Mesothelial cell of epicardium (in vitro differentiated cells): ENCODE measurements at regions not wholly inside any gene's neighbourhood (a gene's known extent, or its start where the extent isn't known, plus 50 kb on each side); places are given as distances from the start of the nearest gene placed in this dataset.

ENCODE experiments used
- DNase-seq, 2 experiments: peaks; one replicate each; pipeline ENCODE4 v3.0.0; 2021; ENCODE audit warnings: low spot score in 2 of 2; ENCODE audit not compliant: unreplicated experiment in 2 of 2
- H3K27ac Mint-ChIP-seq: 2 replicates; pipeline ENCODE4 v1.8.0; 2021; ENCODE audit warnings: mixed read lengths
- H3K27me3 Mint-ChIP-seq: 2 replicates; pipeline ENCODE4 v1.8.0; 2021; ENCODE audit warnings: low read depth, mixed read lengths
- H3K36me3 Mint-ChIP-seq: 2 replicates; pipeline ENCODE4 v1.8.0; 2021; ENCODE audit warnings: mixed read lengths
- H3K4me1 Mint-ChIP-seq: 2 replicates; pipeline ENCODE4 v1.8.0; 2021; ENCODE audit warnings: mixed read lengths
- H3K4me3 Mint-ChIP-seq: 2 replicates; pipeline ENCODE4 v1.8.0; 2021; ENCODE audit warnings: mild to moderate bottlenecking, moderate library complexity, mixed read lengths
- H3K9me3 Mint-ChIP-seq: 2 replicates; pipeline ENCODE4 v1.8.0; 2021; ENCODE audit warnings: mixed read lengths
- CTCF ChIP-seq: fragments of 200-600 bp; sonication (generic); IDR thresholded peaks from one replicate; pipeline ENCODE4 v1.5.0; 2021; ENCODE audit warnings: antibody characterized with exemption; ENCODE audit not compliant: unreplicated experiment

- H3K9me3 Mint-ChIP-seq, result peaks cover 3% of the 10 kb centered on the region
- no peaks in the 10 kb centered on the region for H3K36me3 Mint-ChIP-seq
- H3K27me3 Mint-ChIP-seq, result peaks cover 93% of the 10 kb centered on the region
- peaks cover 31% of the 10 kb centered on the region for H3K4me1 Mint-ChIP-seq
- no peak for DNase-seq
- H3K27ac Mint-ChIP-seq, result no peak overlapping the region
- no peak for TF ChIP-seq CTCF
- no peak overlapping the region for H3K4me3 Mint-ChIP-seq
These were observed 119.7 kb upstream of the TMCC3 start for GRCh38 chr12:94769776-94770759.

DNA sequence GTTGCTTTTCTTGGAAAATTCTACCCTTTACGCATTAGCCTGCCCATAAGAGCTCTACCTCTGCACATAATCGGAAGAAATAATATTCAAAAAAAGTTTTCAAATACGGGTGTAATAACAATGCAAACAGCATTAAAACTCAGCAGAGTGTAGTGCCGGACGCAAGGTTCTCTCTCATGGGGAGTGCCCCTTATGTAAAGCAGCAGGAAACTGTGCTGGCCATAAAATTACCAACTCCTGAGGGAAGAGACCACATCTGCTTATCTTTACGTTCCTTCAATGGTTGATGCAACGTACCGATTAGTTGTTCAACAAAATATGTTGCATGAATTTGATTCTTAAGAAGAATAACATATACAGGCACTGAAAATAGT, 118.7 kb upstream of the TMCC3 start:
- H3K4me1 Mint-ChIP-seq, result peaks cover 31% of the 10 kb centered on the region
- H3K27ac Mint-ChIP-seq, result no peak overlapping the region
- H3K9me3 Mint-ChIP-seq, result no peaks in the 10 kb centered on the region
- TF ChIP-seq CTCF, result no peak
- no peak for DNase-seq
- H3K4me3 Mint-ChIP-seq, result no peak overlapping the region
- H3K27me3 Mint-ChIP-seq, result peaks cover 91% of the 10 kb centered on the region
- H3K36me3 Mint-ChIP-seq, result no peaks in the 10 kb centered on the region

DNA sequence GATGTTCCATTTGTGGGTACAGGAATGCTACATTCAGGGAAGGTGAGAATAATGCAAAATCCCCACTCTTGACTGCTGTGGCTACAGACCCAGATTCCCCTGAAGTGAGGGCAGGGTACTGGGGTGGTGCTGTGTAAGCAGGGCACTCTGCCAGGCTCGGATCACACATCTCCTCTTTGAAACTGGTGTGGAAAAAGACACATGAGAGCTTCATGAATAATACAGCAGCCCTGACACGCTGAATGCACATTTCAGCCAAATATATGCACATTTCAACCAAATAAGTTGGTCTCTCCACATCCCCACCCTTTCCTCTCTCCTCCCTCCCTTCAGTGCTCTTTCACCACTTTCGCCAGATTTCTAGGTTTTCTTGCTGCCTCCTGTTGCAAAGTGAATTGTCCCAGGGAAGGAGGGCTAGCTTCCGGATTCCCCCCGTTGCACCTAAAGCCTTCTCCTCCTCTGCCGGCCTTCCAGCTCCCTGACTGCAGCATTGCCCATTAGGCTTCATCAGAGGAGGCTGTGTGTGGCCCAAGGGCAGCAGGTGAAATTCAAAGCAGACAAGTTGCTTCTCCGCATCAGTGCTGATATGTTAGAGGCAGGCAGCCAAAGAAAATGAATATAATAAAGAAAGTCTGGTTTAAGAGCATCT, 118.2 kb upstream of the TMCC3 start:
- Mint-ChIP-seq H3K27me3 (peaks cover 86% of the 10 kb centered on the region), H3K9me3 (no peaks in the 10 kb centered on the region), H3K4me3 (no peak overlapping the region), H3K4me1 (peaks cover 32% of the 10 kb centered on the region), H3K36me3 (no peaks in the 10 kb centered on the region), H3K27ac (no peak overlapping the region)
- no peak for DNase-seq
- no peak for TF ChIP-seq CTCF

- peaks cover 81% of the 10 kb centered on the region for H3K27me3 Mint-ChIP-seq
- H3K9me3 Mint-ChIP-seq, result no peaks in the 10 kb centered on the region
- H3K4me1 Mint-ChIP-seq, result peaks cover 37% of the 10 kb centered on the region
- no peaks in the 10 kb centered on the region for H3K36me3 Mint-ChIP-seq
- DNase-seq, result no peak
- no peak overlapping the region for H3K4me3 Mint-ChIP-seq
- no peak for TF ChIP-seq CTCF
- peak overlapping the region; percentile 22 for H3K27ac Mint-ChIP-seq
These were observed 117.6 kb upstream of the TMCC3 start for GRCh38 chr12:94767956-94768355.

DNA sequence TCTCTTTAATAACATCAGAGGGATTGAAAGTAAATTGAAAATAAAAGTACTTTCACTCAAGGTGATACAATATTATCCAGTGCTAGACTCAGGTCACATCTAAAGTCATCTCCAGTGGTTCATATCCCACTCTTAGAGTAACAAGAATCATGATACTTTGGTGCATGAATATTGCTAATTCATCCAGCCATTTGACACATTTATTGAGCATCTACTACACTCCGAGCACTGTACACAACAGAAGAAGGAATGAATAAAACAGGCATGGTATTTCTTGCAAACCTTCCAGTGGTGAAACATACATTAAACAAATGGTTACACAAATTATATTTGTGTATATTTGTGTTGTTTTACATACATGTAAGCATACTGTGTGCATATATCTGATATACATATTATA, 116.0 kb upstream of the TMCC3 start:
- H3K27ac Mint-ChIP-seq, result no peak overlapping the region
- H3K36me3 Mint-ChIP-seq, result no peaks in the 10 kb centered on the region
- peaks cover 37% of the 10 kb centered on the region for H3K4me1 Mint-ChIP-seq
- no peaks in the 10 kb centered on the region for H3K9me3 Mint-ChIP-seq
- peaks cover 67% of the 10 kb centered on the region for H3K27me3 Mint-ChIP-seq
- TF ChIP-seq CTCF, result no peak
- DNase-seq, result no peak
- H3K4me3 Mint-ChIP-seq, result no peak overlapping the region
